Esophagus (tissue), 2 donors: ENCODE measurements at regions not wholly inside any gene's neighbourhood (a gene's known extent, or its start where the extent isn't known, plus 50 kb on each side); places are given as distances from the start of the nearest gene placed in this dataset.
"Not testable (repeated sequence)": the region's sequence is repeated elsewhere in the genome, so short reads cannot be mapped to it uniquely, and the experiment has no call there.

Experiments
- H3K27ac ChIP-seq, 2 donors: one replicate each; pipeline ENCODE4 v1.5.1; 2013; ENCODE audit warnings: low read depth in 2 of 2, mild to moderate bottlenecking in 2 of 2, inconsistent platforms in 1 of 2, low read length in 1 of 2, moderate library complexity in 1 of 2
- H3K27me3 ChIP-seq, 2 donors: one replicate each; pipeline ENCODE4 v1.6.1; 2013; ENCODE audit warnings: low read length in 2 of 2, control low read depth in 1 of 2, mild to moderate bottlenecking in 1 of 2; ENCODE audit not compliant: insufficient read depth in 2 of 2, control insufficient read depth in 1 of 2
- H3K36me3 ChIP-seq, 2 donors: one replicate each; pipeline ENCODE4 v1.6.1; 2013; ENCODE audit warnings: low read length in 1 of 2; ENCODE audit not compliant: control insufficient read depth in 2 of 2, insufficient read depth in 2 of 2
- H3K4me1 ChIP-seq, 2 donors: one replicate each; pipeline ENCODE4 v1.6.1; 2013; ENCODE audit warnings: low read length in 1 of 2; ENCODE audit not compliant: control insufficient read depth in 2 of 2, insufficient read depth in 2 of 2
- H3K4me3 ChIP-seq, 2 donors: one replicate each; pipeline ENCODE4 v1.5.1; 2013; ENCODE audit warnings: low read length in 2 of 2, mild to moderate bottlenecking in 2 of 2, low read depth in 1 of 2, moderate library complexity in 1 of 2
- H3K9me3 ChIP-seq, 2 donors: one replicate each; pipeline ENCODE4 v1.6.1; 2013; ENCODE audit warnings: mild to moderate bottlenecking in 2 of 2, low read depth in 1 of 2, low read length in 1 of 2, moderate library complexity in 1 of 2; ENCODE audit not compliant: control insufficient read depth in 2 of 2, insufficient read depth in 1 of 2
- WGBS, 2 donors: extraction: QIAGEN DNeasy Blood & Tissue Kit; methylation state at CpG; one replicate each; pipeline ENCODE4 v1.1.7; 2013; 5-methylcytosine and 5-hydroxymethylcytosine counted together
- donor health status: healthy with polysubstance abuse.
- donor health status: Bipolar disorder and iron deficiency.

DNA sequence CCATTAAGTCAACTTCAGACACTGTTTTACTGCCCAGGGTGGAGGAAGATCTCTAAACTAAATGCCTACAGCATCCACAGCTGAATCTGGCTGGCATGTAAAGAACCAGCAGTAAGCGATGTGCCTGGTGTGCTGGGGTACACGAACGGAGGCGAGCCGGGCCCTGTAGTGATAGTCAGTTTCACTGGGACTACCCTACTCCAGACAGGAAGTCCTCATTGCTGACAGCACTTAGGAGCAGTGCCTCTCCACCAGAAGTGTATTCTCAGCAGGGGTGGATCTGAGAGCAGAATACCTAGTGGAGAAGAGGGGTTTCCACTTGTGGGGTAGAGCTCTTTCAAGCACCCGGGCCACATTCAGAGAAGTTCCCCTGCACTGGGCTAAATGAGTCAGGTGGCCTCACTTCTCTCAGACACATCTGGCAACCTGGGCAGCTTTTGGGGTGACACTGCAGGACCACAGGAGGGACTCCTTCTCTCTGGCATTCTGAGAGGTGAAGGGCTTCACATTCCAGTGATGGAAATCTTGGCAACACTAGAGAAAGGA is 290.3 kb upstream of the PLGLB1 start:
- not testable (repeated sequence) for H3K4me3 ChIP-seq, H3K36me3 ChIP-seq, H3K27ac ChIP-seq, H3K27me3 ChIP-seq, H3K9me3 ChIP-seq, H3K4me1 ChIP-seq
- 91 to 93% methylated on average over 5 of the region's 6 CpGs for WGBS, 2 donors

DNA sequence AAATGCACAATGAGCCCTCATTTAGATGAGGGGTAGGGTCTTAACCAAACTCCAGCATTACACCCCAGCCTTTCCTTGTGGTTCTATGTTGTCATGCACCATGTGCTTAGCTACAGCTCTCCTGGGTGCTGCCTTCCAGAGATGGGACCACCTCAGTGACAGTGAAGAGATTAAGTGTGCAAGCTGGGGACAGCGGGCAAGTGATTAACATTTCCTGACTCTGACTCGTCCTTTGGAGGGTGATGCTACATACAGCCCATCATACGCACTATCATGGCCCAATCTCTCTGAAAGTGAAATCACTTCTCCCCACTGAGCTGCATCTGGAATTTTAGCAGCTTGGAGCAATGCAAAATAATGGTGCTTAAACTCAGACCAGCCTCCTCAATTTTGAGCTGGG is 293.0 kb upstream of the PLGLB1 start:
- H3K4me3 ChIP-seq, H3K4me1 ChIP-seq, H3K9me3 ChIP-seq, H3K27ac ChIP-seq, H3K27me3 ChIP-seq, H3K36me3 ChIP-seq: not testable (repeated sequence)
- 67 to 88% methylated on average over 3 of the region's 3 CpGs for WGBS, 2 donors

- H3K27me3 ChIP-seq = not testable (repeated sequence)
- 34 to 48% methylated on average over 4 to 5 of the region's 6 CpGs for WGBS, 2 donors
Observed at GRCh38 chr2:87315183-87315902, 293.7 kb upstream of the PLGLB1 start.

GRCh38 chr2:87317193-87317592 is 295.5 kb upstream of the PLGLB1 start:
- H3K27me3 ChIP-seq, H3K4me1 ChIP-seq, H3K36me3 ChIP-seq, H3K9me3 ChIP-seq, H3K27ac ChIP-seq, H3K4me3 ChIP-seq: not testable (repeated sequence)
- no CpG with 5 or more reads among the region's 1 CpG for WGBS, 2 donors

More at GRCh38 chr2:87315183-87315902, 293.7 kb upstream of the PLGLB1 start:
- H3K4me1 ChIP-seq, H3K36me3 ChIP-seq, H3K4me3 ChIP-seq, H3K9me3 ChIP-seq, H3K27ac ChIP-seq: not testable (repeated sequence)

DNA sequence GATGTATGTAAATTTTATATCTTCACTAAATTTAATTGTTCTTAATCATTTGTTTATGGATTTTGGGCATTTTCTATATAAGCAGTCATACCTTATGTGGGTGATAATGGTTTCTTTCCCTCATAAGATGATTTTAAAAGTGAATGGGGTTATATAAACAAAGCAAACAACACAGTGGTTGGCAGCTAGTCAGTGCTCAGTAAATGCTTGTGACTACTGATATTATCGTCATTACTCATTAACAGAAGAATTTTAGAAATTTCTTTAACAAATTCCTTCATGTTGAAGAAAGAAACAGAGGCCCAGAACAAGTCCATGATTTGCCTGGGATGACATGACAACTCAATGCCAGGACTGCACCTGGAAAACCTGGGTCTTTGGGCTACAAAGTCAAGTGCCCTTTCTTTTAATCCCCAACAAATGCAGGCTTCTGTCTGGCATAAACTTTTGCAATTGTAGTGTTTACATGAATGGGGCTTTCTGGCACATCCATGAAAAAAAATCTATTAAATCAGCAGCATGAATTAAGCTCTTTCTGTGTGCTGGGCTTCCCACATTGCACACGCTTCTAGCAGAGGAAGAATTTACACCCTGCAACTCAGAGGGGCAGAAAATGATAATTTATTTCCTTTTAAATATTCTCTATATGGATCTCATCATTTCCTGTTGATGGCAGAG is 297.3 kb upstream of the PLGLB1 start:
- not testable (repeated sequence) for H3K4me3 ChIP-seq, H3K27me3 ChIP-seq, H3K9me3 ChIP-seq, H3K27ac ChIP-seq, H3K4me1 ChIP-seq, H3K36me3 ChIP-seq
- WGBS, 2 donors = 25 to 30% methylated on average over 1 of the region's 2 CpGs

- H3K9me3 ChIP-seq, H3K27ac ChIP-seq, H3K4me1 ChIP-seq, H3K4me3 ChIP-seq, H3K27me3 ChIP-seq, H3K36me3 ChIP-seq: not testable (repeated sequence)
- 95 to 98% methylated on average over 2 of the region's 2 CpGs for WGBS, 2 donors
Observed at GRCh38 chr2:87319705-87320104, 298.1 kb upstream of the PLGLB1 start.

- WGBS, 2 donors = 84 to 87% methylated on average over 6 of the region's 9 CpGs
- H3K27ac ChIP-seq, H3K36me3 ChIP-seq, H3K4me3 ChIP-seq, H3K27me3 ChIP-seq, H3K9me3 ChIP-seq, H3K4me1 ChIP-seq: not testable (repeated sequence)
Observed at GRCh38 chr2:87321201-87321600, 299.6 kb upstream of the PLGLB1 start.

GRCh38 chr2:87324335-87325041 is 302.8 kb upstream of the PLGLB1 start:
- H3K36me3 ChIP-seq, H3K9me3 ChIP-seq, H3K4me1 ChIP-seq, H3K4me3 ChIP-seq, H3K27ac ChIP-seq, H3K27me3 ChIP-seq: not testable (repeated sequence)
- 52 to 70% methylated on average over 3 to 5 of the region's 6 CpGs for WGBS, 2 donors

DNA sequence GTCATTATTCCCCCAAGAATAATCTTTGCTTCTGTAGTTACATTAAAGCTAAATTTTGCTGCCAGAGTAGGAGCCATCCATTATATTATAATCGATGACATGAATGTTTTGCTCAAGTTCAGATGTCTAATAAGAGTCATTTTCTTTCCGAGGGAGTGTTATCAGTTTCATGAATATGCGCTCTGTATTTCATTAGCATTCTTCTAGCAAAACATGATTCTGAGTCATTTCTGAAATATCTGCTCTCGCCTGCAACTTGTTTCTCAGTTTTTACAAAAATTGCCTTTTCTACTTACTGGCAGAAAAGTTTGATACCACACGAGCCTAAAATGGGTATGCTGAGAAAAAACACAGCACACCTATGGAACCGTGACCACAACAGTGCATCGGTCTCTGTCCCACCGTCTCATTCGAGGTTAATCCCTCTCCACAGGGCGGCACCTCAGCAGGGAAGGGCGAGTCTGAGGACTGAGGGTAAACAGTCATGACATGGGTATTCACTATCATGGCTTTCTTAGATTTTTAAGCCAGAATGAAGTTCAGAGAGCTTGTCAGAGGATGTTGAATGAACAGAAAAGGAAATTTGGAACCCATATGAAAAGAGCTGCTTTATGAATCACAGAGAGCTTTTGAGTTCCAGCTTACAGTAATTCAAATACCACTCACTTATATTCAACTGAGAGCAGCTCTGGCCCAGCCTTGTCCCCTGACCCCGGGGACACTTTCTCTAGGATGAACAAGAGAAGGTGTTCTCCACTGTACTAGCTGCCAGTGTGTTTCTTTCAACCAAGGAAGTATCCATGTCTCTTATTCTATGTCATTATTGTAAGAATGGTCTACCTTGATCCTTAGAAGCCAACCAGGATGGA is 303.6 kb upstream of the PLGLB1 start:
- WGBS, 2 donors = 46 to 47% methylated on average over 4 to 5 of the region's 12 CpGs
- not testable (repeated sequence) for H3K9me3 ChIP-seq, H3K36me3 ChIP-seq, H3K27me3 ChIP-seq, H3K27ac ChIP-seq, H3K4me3 ChIP-seq, H3K4me1 ChIP-seq
